ENCODE measurements at regions not wholly inside any gene's neighbourhood (a gene's known extent, or its start where the extent isn't known, plus 50 kb on each side); places are given as distances from the start of the nearest gene placed in this dataset.

DNA sequence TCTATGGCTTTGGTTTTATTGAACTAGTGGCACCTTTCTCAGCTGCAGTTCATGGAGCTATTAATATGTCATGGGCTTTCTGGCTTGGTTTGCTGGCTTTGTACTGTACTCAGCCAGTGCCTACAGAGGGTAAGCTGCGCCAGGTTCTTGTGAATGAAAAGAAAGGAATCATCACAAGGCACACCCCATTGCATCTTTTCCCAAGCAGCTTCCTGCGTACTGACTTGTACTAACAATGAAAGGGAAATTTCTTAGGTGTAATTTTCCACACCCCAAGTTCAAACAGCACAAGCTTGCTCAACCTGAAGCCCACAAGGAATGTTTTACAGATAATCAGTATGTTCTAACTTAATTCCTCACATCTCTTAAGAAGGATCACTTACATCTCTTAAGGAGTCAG lies 78.0 kb upstream of the TNFSF18 start:
- DNase-seq (ENCODE audit: low read depth), result no peak
- TF ChIP-seq, protein P1, sequence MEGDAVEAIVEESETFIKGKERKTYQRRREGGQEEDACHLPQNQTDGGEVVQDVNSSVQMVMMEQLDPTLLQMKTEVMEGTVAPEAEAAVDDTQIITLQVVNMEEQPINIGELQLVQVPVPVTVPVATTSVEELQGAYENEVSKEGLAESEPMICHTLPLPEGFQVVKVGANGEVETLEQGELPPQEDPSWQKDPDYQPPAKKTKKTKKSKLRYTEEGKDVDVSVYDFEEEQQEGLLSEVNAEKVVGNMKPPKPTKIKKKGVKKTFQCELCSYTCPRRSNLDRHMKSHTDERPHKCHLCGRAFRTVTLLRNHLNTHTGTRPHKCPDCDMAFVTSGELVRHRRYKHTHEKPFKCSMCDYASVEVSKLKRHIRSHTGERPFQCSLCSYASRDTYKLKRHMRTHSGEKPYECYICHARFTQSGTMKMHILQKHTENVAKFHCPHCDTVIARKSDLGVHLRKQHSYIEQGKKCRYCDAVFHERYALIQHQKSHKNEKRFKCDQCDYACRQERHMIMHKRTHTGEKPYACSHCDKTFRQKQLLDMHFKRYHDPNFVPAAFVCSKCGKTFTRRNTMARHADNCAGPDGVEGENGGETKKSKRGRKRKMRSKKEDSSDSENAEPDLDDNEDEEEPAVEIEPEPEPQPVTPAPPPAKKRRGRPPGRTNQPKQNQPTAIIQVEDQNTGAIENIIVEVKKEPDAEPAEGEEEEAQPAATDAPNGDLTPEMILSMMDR (IDR thresholded peaks at IDR 0.05; ENCODE audit: control insufficient read depth, extremely low read depth, insufficient read depth), result no peak
- no peak overlapping the region for H3K4me3 ChIP-seq (ENCODE audit: low read depth, low read length)

DNA sequence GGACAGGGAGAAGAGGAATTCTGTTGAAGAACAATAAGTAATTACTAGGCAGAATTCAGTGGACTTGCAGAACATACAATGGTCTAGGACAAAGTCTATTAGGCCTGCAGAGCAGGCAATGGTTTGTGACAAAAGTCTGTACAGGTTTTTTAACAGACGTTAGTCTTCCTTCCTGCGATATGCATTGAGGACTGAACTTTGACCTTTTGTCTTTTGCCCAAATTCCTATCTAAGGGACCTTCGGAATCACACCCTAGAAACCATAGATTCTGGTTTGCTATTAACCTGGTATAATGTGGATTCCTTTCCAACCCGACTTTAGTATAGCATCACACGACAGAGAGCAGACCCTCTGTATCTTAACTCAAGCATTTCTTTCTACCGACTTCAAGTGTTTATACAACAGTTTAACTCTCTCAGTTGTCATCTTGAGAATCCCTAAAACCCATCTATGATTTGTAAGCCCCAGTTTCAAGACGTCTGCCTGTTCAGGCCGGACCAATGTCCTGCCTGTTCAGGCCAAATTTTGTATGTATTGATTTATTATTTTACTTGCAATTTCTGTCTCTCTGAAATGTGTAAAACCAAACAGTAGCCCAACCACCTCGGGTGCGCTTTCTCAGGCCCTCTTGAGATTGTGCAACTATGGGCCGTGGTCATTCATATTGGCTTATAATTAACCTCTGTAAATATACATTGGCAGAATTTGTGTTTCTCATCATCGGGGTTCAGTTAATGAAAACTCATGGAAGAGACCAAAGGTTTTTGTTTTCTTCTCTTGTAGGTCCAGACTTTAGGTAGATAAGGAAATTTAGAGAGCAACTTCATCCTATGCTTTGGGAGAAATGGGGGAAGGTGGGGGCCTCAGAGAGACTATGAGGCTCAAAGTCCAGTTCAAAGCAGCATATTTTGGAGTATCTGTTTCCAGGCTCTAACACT lies 76.9 kb upstream of the TNFSF18 start:
- no peak for DNase-seq (ENCODE audit: low read depth)
- TF ChIP-seq, protein P1 (IDR thresholded peaks at IDR 0.05; ENCODE audit: control insufficient read depth, extremely low read depth, insufficient read depth), result no peak
- H3K4me3 ChIP-seq (ENCODE audit: low read depth, low read length), result no peak overlapping the region

DNA sequence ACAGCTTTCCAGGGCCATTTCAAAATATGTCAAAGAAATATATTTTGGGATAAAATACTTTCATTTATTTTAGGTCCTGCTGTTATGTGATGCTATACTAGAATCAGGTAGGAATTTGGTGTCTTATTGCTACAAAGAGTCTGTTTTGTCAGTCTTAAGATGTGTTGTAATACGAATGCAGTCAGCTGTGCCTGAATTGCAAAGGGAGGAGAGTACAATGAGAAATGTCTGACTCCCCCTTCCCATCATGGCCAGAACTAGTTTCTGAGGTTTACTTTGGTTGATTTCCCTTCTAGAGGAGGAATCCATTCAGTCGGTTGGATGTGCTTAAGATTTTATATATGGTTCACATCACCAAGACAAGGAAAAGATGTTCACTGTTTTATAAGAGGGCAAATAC lies 75.7 kb upstream of the TNFSF18 start:
- TF ChIP-seq, protein P1 (IDR thresholded peaks at IDR 0.05; ENCODE audit: control insufficient read depth, extremely low read depth, insufficient read depth), result no peak

DNA sequence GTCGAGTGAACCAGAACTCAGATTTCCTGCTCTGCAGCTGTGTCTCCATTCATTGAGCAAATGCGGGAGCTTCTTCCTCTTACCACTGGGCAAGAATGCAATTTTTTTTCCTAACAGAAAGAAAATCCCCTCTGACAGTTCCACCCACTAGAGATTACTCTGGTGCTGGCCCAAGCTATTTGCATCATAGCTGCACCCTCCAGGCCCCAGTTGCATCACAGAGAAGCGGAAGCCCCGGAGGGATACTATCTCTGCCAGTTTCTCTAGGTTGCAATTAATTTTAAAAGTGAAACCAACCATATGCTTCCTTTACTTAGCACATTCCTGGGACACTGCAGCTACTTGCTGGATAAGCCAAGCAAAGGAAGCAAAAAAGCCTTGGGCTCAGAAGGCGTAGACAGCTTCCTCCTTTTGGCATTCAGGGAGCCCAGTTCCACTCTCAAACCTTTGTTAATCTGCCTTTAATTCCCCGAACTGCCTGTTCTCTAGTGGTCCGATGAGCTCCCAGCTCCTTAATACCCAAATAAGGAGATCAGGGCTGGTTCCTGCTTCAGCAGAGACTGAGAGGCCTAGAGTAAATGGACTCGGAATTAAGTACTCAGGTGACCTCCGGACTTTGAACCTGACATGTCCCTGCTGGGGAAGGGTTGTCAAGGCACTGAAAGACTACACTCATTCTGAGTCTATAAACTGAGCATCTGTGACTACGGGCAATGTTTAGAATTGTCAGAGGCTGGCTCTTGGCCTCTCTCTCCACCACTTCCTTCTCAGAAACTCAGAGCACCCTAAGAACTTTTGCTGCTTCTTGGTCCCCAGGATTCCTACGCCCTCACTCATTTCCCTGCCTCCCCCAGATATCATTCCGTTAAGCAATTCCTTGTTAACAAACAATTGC lies 72.5 kb upstream of the TNFSF18 start:
- no peak overlapping the region for H3K4me3 ChIP-seq (ENCODE audit: low read depth, low read length)
- no peak for DNase-seq (ENCODE audit: low read depth)
- TF ChIP-seq, protein P1 (IDR thresholded peaks at IDR 0.05; ENCODE audit: control insufficient read depth, extremely low read depth, insufficient read depth), result no peak

More for the DNA sequence above, 75.7 kb upstream of the TNFSF18 start:
- DNase-seq (ENCODE audit: low read depth), result no peak
- no peak overlapping the region for H3K4me3 ChIP-seq (ENCODE audit: low read depth, low read length)

DNA sequence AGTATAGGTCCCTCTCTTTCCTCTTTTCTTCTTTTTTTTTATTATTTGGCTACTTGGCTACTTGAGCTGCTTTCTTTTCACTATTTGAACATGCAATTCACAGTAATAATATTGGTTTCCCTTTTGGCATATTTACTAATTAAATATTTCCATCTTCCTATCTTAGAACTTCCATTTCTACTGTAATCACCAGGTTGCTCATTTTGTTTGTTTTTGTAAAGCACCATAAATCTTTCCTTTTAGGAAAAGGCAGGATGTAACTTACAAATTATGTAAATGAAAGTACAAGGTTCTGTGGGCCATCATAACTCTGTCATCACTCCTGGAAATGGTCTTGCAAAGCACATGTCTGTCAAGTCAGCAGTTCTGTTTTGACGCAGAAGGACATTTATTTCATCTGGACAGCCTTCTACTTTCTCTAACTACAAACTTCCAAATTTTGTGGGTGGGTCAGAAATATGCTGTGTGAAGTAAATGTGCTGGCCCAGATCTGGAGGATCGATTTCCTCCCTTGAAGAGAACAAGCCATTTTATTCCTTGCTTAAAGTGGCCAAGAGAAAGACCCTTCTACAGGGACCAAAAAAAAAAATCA lies 71.7 kb upstream of the TNFSF18 start:
- TF ChIP-seq, protein P1 (IDR thresholded peaks at IDR 0.05; ENCODE audit: control insufficient read depth, extremely low read depth, insufficient read depth), result no peak
- DNase-seq (ENCODE audit: low read depth), result no peak
- H3K4me3 ChIP-seq (ENCODE audit: low read depth, low read length), result no peak overlapping the region

DNA sequence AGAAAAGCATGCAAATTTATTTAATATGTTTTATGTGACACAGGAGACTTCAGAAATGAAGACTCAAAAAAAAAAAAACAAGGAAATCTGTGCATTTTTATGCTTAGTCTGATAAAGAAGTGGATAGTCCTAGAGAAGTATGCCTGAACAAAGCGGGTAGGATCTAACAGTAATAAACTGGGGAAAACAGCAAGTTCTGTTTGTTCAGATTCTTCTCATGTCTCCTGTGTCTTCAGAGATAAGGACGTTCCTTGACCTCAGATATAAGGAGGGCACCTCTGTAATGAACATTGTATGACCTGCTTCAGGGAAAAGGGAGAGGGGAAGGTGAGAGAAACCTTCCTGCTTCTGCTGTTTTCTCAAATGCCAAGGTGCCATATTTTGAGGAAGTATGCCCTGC lies 67.7 kb upstream of the TNFSF18 start:
- no peak for DNase-seq (ENCODE audit: low read depth)
- no peak overlapping the region for H3K4me3 ChIP-seq (ENCODE audit: low read depth, low read length)
- TF ChIP-seq, protein P1 (IDR thresholded peaks at IDR 0.05; ENCODE audit: control insufficient read depth, extremely low read depth, insufficient read depth), result no peak

Measured in LNCaP clone FGC (cell line).